Gastrocnemius medialis (tissue), 4 donors: ENCODE measurements at regions not wholly inside any gene's neighbourhood (a gene's known extent, or its start where the extent isn't known, plus 50 kb on each side); places are given as distances from the start of the nearest gene placed in this dataset.

Experiments used
- POLR2A ChIP-seq, 2 donors: fragments of 450-650 bp; IDR thresholded peaks; one replicate each; pipeline ENCODE4 v1.6.1; 2017; ENCODE audit warnings: antibody characterized with exemption in 2 of 2, mild to moderate bottlenecking in 2 of 2, moderate library complexity in 2 of 2
- TF ChIP-seq, protein P1 (sequence below), 5 experiments: fragments of 450-650 bp in 3 of 5; fragments of 200-600 bp in 2 of 5; sonication (generic) in 2 of 5; IDR thresholded peaks in 4 of 5; conservative IDR thresholded peaks in 1 of 5; 1 replicate in 4 of 5; 2 replicates in 1 of 5; pipeline ENCODE4 v1.5.1; 2016 to 2019; ENCODE audit warnings: antibody characterized with exemption in 5 of 5, mild to moderate bottlenecking in 3 of 5, moderate library complexity in 3 of 5

DNA sequence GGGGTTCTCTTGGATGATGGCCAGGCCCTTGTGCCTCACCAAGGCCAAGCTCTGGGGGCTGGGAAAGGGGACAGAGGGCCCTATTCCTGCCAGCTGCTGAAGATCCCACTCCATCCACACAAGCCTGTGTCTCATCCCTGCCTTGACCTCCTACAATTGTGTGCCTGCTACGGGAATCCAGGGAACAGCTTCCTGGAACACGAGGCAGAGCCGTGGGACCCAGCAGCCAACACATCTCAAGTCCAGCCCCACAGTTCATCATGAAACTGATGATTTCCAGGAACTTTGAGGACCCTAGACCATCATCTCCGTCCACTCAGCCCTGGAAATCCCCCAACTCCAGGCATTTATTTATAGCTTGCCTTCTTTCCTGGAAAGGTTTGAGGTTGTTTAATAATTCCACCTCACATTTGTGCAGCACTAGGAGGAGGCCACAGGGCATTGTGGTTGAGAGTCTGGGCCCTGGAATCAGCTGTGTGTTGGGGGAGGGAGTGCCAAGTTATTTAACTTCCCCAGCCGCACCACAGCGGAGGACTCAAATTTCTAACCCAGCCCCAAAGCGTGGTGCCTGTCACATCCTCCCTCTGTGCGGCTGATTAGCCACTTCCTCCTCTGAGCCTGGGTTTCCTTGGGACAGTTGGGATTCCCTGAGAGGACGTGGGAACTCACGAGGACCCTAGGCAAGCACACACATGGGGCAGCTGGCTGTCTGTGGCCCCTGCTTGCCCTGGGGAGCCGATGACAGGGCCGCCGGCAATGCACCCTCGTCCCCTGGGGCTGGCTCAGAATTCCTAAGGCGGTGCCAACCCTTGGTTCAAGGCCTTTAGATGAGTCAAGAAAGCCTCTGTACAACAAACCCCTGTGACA lies 58.2 kb upstream of the GGTA1 start:
- TF ChIP-seq, protein P1, sequence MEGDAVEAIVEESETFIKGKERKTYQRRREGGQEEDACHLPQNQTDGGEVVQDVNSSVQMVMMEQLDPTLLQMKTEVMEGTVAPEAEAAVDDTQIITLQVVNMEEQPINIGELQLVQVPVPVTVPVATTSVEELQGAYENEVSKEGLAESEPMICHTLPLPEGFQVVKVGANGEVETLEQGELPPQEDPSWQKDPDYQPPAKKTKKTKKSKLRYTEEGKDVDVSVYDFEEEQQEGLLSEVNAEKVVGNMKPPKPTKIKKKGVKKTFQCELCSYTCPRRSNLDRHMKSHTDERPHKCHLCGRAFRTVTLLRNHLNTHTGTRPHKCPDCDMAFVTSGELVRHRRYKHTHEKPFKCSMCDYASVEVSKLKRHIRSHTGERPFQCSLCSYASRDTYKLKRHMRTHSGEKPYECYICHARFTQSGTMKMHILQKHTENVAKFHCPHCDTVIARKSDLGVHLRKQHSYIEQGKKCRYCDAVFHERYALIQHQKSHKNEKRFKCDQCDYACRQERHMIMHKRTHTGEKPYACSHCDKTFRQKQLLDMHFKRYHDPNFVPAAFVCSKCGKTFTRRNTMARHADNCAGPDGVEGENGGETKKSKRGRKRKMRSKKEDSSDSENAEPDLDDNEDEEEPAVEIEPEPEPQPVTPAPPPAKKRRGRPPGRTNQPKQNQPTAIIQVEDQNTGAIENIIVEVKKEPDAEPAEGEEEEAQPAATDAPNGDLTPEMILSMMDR (IDR thresholded peaks at IDR 0.05 in 4 of 5, conservative IDR thresholded peaks at IDR 0.05 in 1 of 5) = no peak
- TF ChIP-seq POLR2A (IDR thresholded peaks at IDR 0.05) = peak in 1 of 2 donors; percentile 24
